Esophagus (tissue), 2 donors: ENCODE measurements at regions not wholly inside any gene's neighbourhood (a gene's known extent, or its start where the extent isn't known, plus 50 kb on each side); places are given as distances from the start of the nearest gene placed in this dataset.

Source experiments
- H3K27ac ChIP-seq, 2 donors: one replicate each; pipeline ENCODE4 v1.5.1; 2013; ENCODE audit warnings: low read depth in 2 of 2, mild to moderate bottlenecking in 2 of 2, inconsistent platforms in 1 of 2, low read length in 1 of 2, moderate library complexity in 1 of 2
- H3K27me3 ChIP-seq, 2 donors: one replicate each; pipeline ENCODE4 v1.6.1; 2013; ENCODE audit warnings: low read length in 2 of 2, control low read depth in 1 of 2, mild to moderate bottlenecking in 1 of 2; ENCODE audit not compliant: insufficient read depth in 2 of 2, control insufficient read depth in 1 of 2
- H3K36me3 ChIP-seq, 2 donors: one replicate each; pipeline ENCODE4 v1.6.1; 2013; ENCODE audit warnings: low read length in 1 of 2; ENCODE audit not compliant: control insufficient read depth in 2 of 2, insufficient read depth in 2 of 2
- H3K4me1 ChIP-seq, 2 donors: one replicate each; pipeline ENCODE4 v1.6.1; 2013; ENCODE audit warnings: low read length in 1 of 2; ENCODE audit not compliant: control insufficient read depth in 2 of 2, insufficient read depth in 2 of 2
- H3K4me3 ChIP-seq, 2 donors: one replicate each; pipeline ENCODE4 v1.5.1; 2013; ENCODE audit warnings: low read length in 2 of 2, mild to moderate bottlenecking in 2 of 2, low read depth in 1 of 2, moderate library complexity in 1 of 2
- H3K9me3 ChIP-seq, 2 donors: one replicate each; pipeline ENCODE4 v1.6.1; 2013; ENCODE audit warnings: mild to moderate bottlenecking in 2 of 2, low read depth in 1 of 2, low read length in 1 of 2, moderate library complexity in 1 of 2; ENCODE audit not compliant: control insufficient read depth in 2 of 2, insufficient read depth in 1 of 2
- WGBS, 2 donors: extraction: QIAGEN DNeasy Blood & Tissue Kit; methylation state at CpG; one replicate each; pipeline ENCODE4 v1.1.7; 2013; 5-methylcytosine and 5-hydroxymethylcytosine counted together
- donor health status: healthy with polysubstance abuse.
- donor health status: Bipolar disorder and iron deficiency.

GRCh38 chr1:221888218-221888617 is 146.3 kb upstream of the DUSP10 start:
- Histone ChIP-seq H3K4me3 (no peak overlapping the region), H3K36me3 (no peaks in the 10 kb centered on the region), H3K27me3 (no peaks in the 10 kb centered on the region), H3K27ac (no peak overlapping the region), H3K4me1 (peaks cover 0 to 4% of the 10 kb centered on the region in 2 donors), H3K9me3 (no peaks in the 10 kb centered on the region)
- 80 to 89% methylated on average over 11 of the region's 11 CpGs for WGBS, 2 donors

GRCh38 chr1:221887758-221888157 is 145.9 kb upstream of the DUSP10 start:
- WGBS, 2 donors, result 83 to 92% methylated on average over 2 of the region's 2 CpGs
- Histone ChIP-seq H3K36me3 (no peaks in the 10 kb centered on the region), H3K9me3 (no peaks in the 10 kb centered on the region), H3K27ac (no peak overlapping the region), H3K27me3 (no peaks in the 10 kb centered on the region), H3K4me1 (peaks cover 0 to 4% of the 10 kb centered on the region in 2 donors), H3K4me3 (no peak overlapping the region)

GRCh38 chr1:221887415-221887746 is 145.5 kb upstream of the DUSP10 start:
- H3K36me3 ChIP-seq, result no peaks in the 10 kb centered on the region
- H3K27me3 ChIP-seq, result no peaks in the 10 kb centered on the region
- no peak overlapping the region for H3K4me3 ChIP-seq
- H3K9me3 ChIP-seq, result no peaks in the 10 kb centered on the region
- H3K4me1 ChIP-seq, result peaks cover 0 to 4% of the 10 kb centered on the region in 2 donors
- no peak overlapping the region for H3K27ac ChIP-seq
- WGBS, 2 donors, result 62 to 64% methylated on average over 3 of the region's 3 CpGs

GRCh38 chr1:221886743-221887414 is 145.0 kb upstream of the DUSP10 start:
- Histone ChIP-seq H3K4me3 (no peak overlapping the region), H3K36me3 (no peaks in the 10 kb centered on the region), H3K4me1 (peaks cover 0 to 4% of the 10 kb centered on the region in 2 donors), H3K27me3 (no peaks in the 10 kb centered on the region), H3K9me3 (no peaks in the 10 kb centered on the region), H3K27ac (no peak overlapping the region)
- WGBS, 2 donors, result 28 to 30% methylated on average over 7 of the region's 7 CpGs

GRCh38 chr1:221886311-221886710 is 144.4 kb upstream of the DUSP10 start:
- WGBS, 2 donors, result 89 to 90% methylated on average over 2 of the region's 2 CpGs
- no peaks in the 10 kb centered on the region for H3K36me3 ChIP-seq
- no peaks in the 10 kb centered on the region for H3K27me3 ChIP-seq
- H3K4me1 ChIP-seq, result peaks cover 0 to 4% of the 10 kb centered on the region in 2 donors
- no peak overlapping the region for H3K27ac ChIP-seq
- no peaks in the 10 kb centered on the region for H3K9me3 ChIP-seq
- no peak overlapping the region for H3K4me3 ChIP-seq

GRCh38 chr1:221884821-221885220 is 142.9 kb upstream of the DUSP10 start:
- WGBS, 2 donors, result 80 to 81% methylated on average over 3 of the region's 3 CpGs

GRCh38 chr1:221881805-221882581 is 140.1 kb upstream of the DUSP10 start:
- Histone ChIP-seq H3K4me1 (peaks cover 0 to 1% of the 10 kb centered on the region in 2 donors), H3K4me3 (no peak overlapping the region), H3K36me3 (no peaks in the 10 kb centered on the region), H3K27me3 (no peaks in the 10 kb centered on the region), H3K9me3 (no peaks in the 10 kb centered on the region), H3K27ac (no peak overlapping the region)
- 78 to 80% methylated on average over 5 of the region's 5 CpGs for WGBS, 2 donors

More at GRCh38 chr1:221884821-221885220, 142.9 kb upstream of the DUSP10 start:
- H3K9me3 ChIP-seq, result no peaks in the 10 kb centered on the region
- H3K27ac ChIP-seq, result no peak overlapping the region
- peaks cover 0 to 4% of the 10 kb centered on the region in 2 donors for H3K4me1 ChIP-seq
- no peak overlapping the region for H3K4me3 ChIP-seq
- no peaks in the 10 kb centered on the region for H3K27me3 ChIP-seq
- H3K36me3 ChIP-seq, result no peaks in the 10 kb centered on the region

- Histone ChIP-seq H3K27ac (no peak overlapping the region), H3K36me3 (no peaks in the 10 kb centered on the region), H3K4me3 (no peak overlapping the region), H3K27me3 (no peaks in the 10 kb centered on the region), H3K9me3 (no peaks in the 10 kb centered on the region), H3K4me1 (no peaks in the 10 kb centered on the region)
- 41 to 42% methylated on average over 1 of the region's 1 CpG for WGBS, 2 donors
Observed at GRCh38 chr1:221880182-221880581, 138.3 kb upstream of the DUSP10 start.

GRCh38 chr1:221878134-221878533 is 136.2 kb upstream of the DUSP10 start:
- no peak overlapping the region for H3K27ac ChIP-seq
- no peaks in the 10 kb centered on the region for H3K36me3 ChIP-seq
- H3K4me3 ChIP-seq, result no peak overlapping the region
- no peaks in the 10 kb centered on the region for H3K9me3 ChIP-seq
- no peaks in the 10 kb centered on the region for H3K4me1 ChIP-seq
- H3K27me3 ChIP-seq, result no peaks in the 10 kb centered on the region

GRCh38 chr1:221877311-221877710 is 135.4 kb upstream of the DUSP10 start:
- Histone ChIP-seq H3K27me3 (no peaks in the 10 kb centered on the region), H3K36me3 (no peaks in the 10 kb centered on the region), H3K4me3 (no peak overlapping the region), H3K9me3 (no peaks in the 10 kb centered on the region), H3K27ac (no peak overlapping the region), H3K4me1 (no peaks in the 10 kb centered on the region)
- WGBS, 2 donors, result 76 to 85% methylated on average over 2 of the region's 2 CpGs
